Left ventricle myocardium inferior (tissue), 1 donor: ENCODE measurements at regions not wholly inside any gene's neighbourhood (a gene's known extent, or its start where the extent isn't known, plus 50 kb on each side); places are given as distances from the start of the nearest gene placed in this dataset.

Source experiments
- DNase-seq: peaks from one replicate; pipeline ENCODE4 v3.0.0-alpha.2; 2020
- H3K27ac ChIP-seq: fragments of 200-600 bp; replicated peaks from 2 replicates; pipeline ENCODE4 v1.8.0; 2021
- H3K27me3 ChIP-seq: fragments of 200-600 bp; 2 replicates; pipeline ENCODE4 v1.8.0; 2021; ENCODE audit warnings: low read depth
- H3K36me3 ChIP-seq: fragments of 200-600 bp; 2 replicates; pipeline ENCODE4 v1.8.0; 2021
- H3K4me1 ChIP-seq: fragments of 200-600 bp; 2 replicates; pipeline ENCODE4 v1.8.0; 2021
- H3K4me3 ChIP-seq: fragments of 200-600 bp; 2 replicates; pipeline ENCODE4 v1.8.0; 2021; ENCODE audit warnings: mild to moderate bottlenecking, moderate library complexity
- H3K9me3 ChIP-seq: fragments of 200-600 bp; replicated peaks from 2 replicates; pipeline ENCODE4 v1.8.0; 2021
- CTCF ChIP-seq: fragments of 200-600 bp; IDR thresholded peaks from 2 replicates; pipeline ENCODE4 v1.8.0; 2021; ENCODE audit warnings: antibody characterized with exemption, mild to moderate bottlenecking, borderline replicate concordance
- intact Hi-C: fragments of 100-400 bp; cut with micrococcal nuclease; formaldehyde crosslinking; loops from one replicate; pipeline ENCODE4 v1.11.0; 2022
- donor health status: DM: no; HTN: yes; CAD: no; lungs with severe emphysema.

DNA sequence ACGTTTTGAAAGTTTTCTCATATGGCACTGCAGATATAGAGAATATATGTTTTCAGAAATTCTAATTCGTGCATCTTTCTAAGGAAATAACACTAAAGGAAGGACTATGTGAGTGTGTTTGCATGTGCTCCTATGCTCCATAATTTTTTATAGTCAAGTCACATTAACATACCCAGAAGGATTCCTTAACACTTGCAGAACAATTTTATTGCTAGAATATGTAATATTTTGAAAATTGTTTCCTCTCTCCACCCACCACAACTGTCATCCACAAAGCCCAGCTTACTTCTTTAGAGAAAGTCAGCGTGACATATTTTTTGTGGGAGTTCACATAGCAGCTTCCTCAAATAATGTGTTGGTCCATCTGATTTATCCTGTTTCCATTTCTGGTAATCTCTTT is 604.6 kb upstream of the MGAT4C start:
- Histone ChIP-seq H3K27ac (no peak overlapping the region), H3K9me3 (no peaks in the 10 kb centered on the region), H3K36me3 (no peaks in the 10 kb centered on the region), H3K27me3 (no peaks in the 10 kb centered on the region), H3K4me1 (no peaks in the 10 kb centered on the region), H3K4me3 (no peak overlapping the region)
- TF ChIP-seq CTCF, result no peak
- no peak for DNase-seq
- intact Hi-C loops, result no loop called here

DNA sequence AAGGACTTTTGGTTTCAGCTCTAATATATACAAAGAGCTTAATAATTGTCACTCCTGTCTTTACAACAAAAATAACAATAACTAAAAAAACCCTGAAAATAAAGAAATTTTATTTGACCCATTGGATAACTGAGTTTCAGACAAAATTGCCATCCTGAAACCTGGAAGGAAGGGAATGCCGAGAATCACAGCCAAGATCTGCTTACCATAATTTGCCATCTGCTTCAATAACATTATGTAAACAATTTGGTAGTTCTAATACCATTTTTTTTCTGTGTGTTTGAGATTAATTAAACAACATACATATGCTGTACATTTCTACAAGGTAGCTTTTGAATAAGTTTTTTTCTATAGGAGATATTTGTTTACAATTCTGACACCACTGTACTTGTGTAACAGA is 596.3 kb upstream of the MGAT4C start:
- H3K27ac ChIP-seq, result no peak overlapping the region
- TF ChIP-seq CTCF, result no peak
- no peaks in the 10 kb centered on the region for H3K27me3 ChIP-seq
- no peak for DNase-seq
- intact Hi-C loops, result no loop called here
- H3K36me3 ChIP-seq, result no peaks in the 10 kb centered on the region
- H3K4me3 ChIP-seq, result no peak overlapping the region
- no peaks in the 10 kb centered on the region for H3K9me3 ChIP-seq
- H3K4me1 ChIP-seq, result no peaks in the 10 kb centered on the region

GRCh38 chr12:86838711-86839110 is 582.5 kb upstream of the MGAT4C start:
- Histone ChIP-seq H3K4me3 (no peak overlapping the region), H3K9me3 (no peaks in the 10 kb centered on the region)

DNA sequence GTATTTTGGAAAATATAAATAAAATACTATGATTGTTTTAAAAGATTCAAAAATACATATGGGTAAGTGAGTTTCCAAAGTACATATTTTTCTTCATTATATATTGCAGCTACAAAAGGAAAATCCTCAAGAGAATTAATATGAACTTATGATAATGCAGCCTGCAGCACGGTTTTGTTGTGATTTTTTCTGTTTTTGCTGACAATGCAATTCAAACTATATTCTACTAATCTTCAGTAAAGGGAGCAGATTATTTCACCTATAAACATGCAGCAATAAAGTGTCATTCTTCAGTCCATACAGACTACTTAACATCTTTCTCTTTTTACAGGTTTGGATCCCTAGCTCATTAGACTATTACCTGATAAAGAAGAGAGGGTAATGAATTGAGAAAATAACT is 582.1 kb upstream of the MGAT4C start:
- DNase-seq, result no peak
- H3K4me3 ChIP-seq, result no peak overlapping the region
- intact Hi-C loops, result no loop called here

More at GRCh38 chr12:86838711-86839110, 582.5 kb upstream of the MGAT4C start:
- intact Hi-C loops, result no loop called here
- Histone ChIP-seq H3K27me3 (no peaks in the 10 kb centered on the region), H3K36me3 (no peaks in the 10 kb centered on the region), H3K4me1 (no peaks in the 10 kb centered on the region), H3K27ac (no peak overlapping the region)
- DNase-seq, result no peak
- no peak for TF ChIP-seq CTCF

DNA sequence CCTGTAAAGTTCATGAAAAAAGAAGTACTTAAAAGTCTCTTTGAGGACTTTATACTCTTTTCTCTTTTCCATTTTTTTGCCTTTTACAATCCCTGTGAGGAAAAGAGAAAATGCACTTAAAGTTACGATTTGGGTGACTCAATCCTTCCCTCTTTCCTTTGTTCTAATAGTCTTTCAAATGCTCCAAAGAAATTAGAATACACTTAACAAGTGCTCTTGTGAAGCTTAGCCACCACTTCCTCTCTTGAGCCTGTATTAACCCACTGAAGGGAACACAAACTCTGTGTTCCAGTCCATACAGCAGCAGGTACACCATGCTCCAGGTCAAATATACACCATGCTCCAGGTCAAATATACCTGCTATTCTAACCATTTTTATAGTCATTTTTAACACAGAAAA is 581.1 kb upstream of the MGAT4C start:
- no peaks in the 10 kb centered on the region for H3K4me1 ChIP-seq
- no peaks in the 10 kb centered on the region for H3K27me3 ChIP-seq
- TF ChIP-seq CTCF, result no peak
- DNase-seq, result no peak
- intact Hi-C loops, result no loop called here
- H3K27ac ChIP-seq, result no peak overlapping the region
- H3K9me3 ChIP-seq, result no peaks in the 10 kb centered on the region
- H3K36me3 ChIP-seq, result no peaks in the 10 kb centered on the region
- no peak overlapping the region for H3K4me3 ChIP-seq

More for the DNA sequence above, 582.1 kb upstream of the MGAT4C start:
- no peaks in the 10 kb centered on the region for H3K9me3 ChIP-seq
- no peaks in the 10 kb centered on the region for H3K27me3 ChIP-seq
- H3K27ac ChIP-seq, result no peak overlapping the region
- no peaks in the 10 kb centered on the region for H3K36me3 ChIP-seq
- no peaks in the 10 kb centered on the region for H3K4me1 ChIP-seq
- TF ChIP-seq CTCF, result no peak

- intact Hi-C loops, result no loop called here
- H3K4me3 ChIP-seq, result no peak overlapping the region
- no peak for DNase-seq
- H3K27me3 ChIP-seq, result no peaks in the 10 kb centered on the region
- no peak for TF ChIP-seq CTCF
- H3K27ac ChIP-seq, result no peak overlapping the region
- no peaks in the 10 kb centered on the region for H3K4me1 ChIP-seq
- H3K36me3 ChIP-seq, result no peaks in the 10 kb centered on the region
- H3K9me3 ChIP-seq, result no peaks in the 10 kb centered on the region
Observed at GRCh38 chr12:86834217-86834616, 578.0 kb upstream of the MGAT4C start.
